ENCODE measurements at regions not wholly inside any gene's neighbourhood (a gene's known extent, or its start where the extent isn't known, plus 50 kb on each side); places are given as distances from the start of the nearest gene placed in this dataset.

- TF ChIP-seq EZH2 (IDR thresholded peaks at IDR 0.05; ENCODE audit: low read depth, low read length, severe bottlenecking) (no peak), MAX (IDR thresholded peaks at IDR 0.05) (no peak), ASH2L (IDR thresholded peaks at IDR 0.05; ENCODE audit: low read length) (no peak)
Observed at GRCh38 chr5:32506799-32507198, 62.3 kb upstream of the ZFR start.
